CD14-positive monocyte (primary cell): ENCODE measurements at regions not wholly inside any gene's neighbourhood (a gene's known extent, or its start where the extent isn't known, plus 50 kb on each side); places are given as distances from the start of the nearest gene placed in this dataset.

Experiments
- DNase-seq, 3 donors: peaks; one replicate each; pipeline ENCODE4 v3.0.0-alpha.2; 2011 to 2022
- H2AFZ ChIP-seq: 2 replicates; pipeline ENCODE4 v1.6.0; 2012; ENCODE audit warnings: mild to moderate bottlenecking, low read depth, low read length, inconsistent platforms; ENCODE audit not compliant: insufficient read depth, poor library complexity, severe bottlenecking
- H3K27ac ChIP-seq, 2 donors: 1 replicate in 1 of 2; 2 replicates in 1 of 2; pipeline ENCODE4 v1.5.1; 2012 to 2013; ENCODE audit warnings: low read length in 2 of 2, control low read depth in 1 of 2, inconsistent platforms in 1 of 2, low read depth in 1 of 2, mild to moderate bottlenecking in 1 of 2
- H3K27me3 ChIP-seq, 2 donors: one replicate each; pipeline versions ENCODE4 v1.6.0 to v1.6.1; 2011 to 2013; ENCODE audit warnings: low read length in 2 of 2; ENCODE audit not compliant: control insufficient read depth in 2 of 2, insufficient read depth in 2 of 2
- H3K36me3 ChIP-seq, 2 donors: replicated peaks in 1 of 2; 1 replicate in 1 of 2; 2 replicates in 1 of 2; pipeline versions ENCODE4 v1.5.1 to v1.6.1; 2012 to 2013; ENCODE audit warnings: low read length in 2 of 2, control low read depth in 1 of 2, inconsistent platforms in 1 of 2, mild to moderate bottlenecking in 1 of 2; ENCODE audit not compliant: insufficient read depth in 2 of 2, control insufficient read depth in 1 of 2
- H3K4me1 ChIP-seq, 2 donors: 1 replicate in 1 of 2; 2 replicates in 1 of 2; pipeline versions ENCODE4 v1.5.1 to v1.6.1; 2012 to 2013; ENCODE audit warnings: low read length in 2 of 2, control low read depth in 1 of 2, inconsistent platforms in 1 of 2, mild to moderate bottlenecking in 1 of 2, moderate library complexity in 1 of 2; ENCODE audit not compliant: insufficient read depth in 2 of 2, control insufficient read depth in 1 of 2
- H3K4me2 ChIP-seq: replicated peaks from 2 replicates; pipeline ENCODE3; 2012; ENCODE audit warnings: low read length, moderate library complexity, mild to moderate bottlenecking; ENCODE audit not compliant: poor library complexity, severe bottlenecking; ENCODE audit errors: extremely low read depth
- H3K4me3 ChIP-seq, 3 experiments: fragments of 200-600 bp in 1 of 3; sonication (generic) in 1 of 3; replicated peaks in 1 of 3; 1 replicate in 2 of 3; 2 replicates in 1 of 3; pipeline ENCODE4 v1.5.1; 2011 to 2013; ENCODE audit warnings: low read length in 3 of 3, mild to moderate bottlenecking in 3 of 3, control low read depth in 2 of 3, low read depth in 2 of 3, inconsistent platforms in 1 of 3, moderate library complexity in 1 of 3
- H3K79me2 ChIP-seq: 2 replicates; pipeline ENCODE4 v1.6.0; 2012; ENCODE audit warnings: mild to moderate bottlenecking, control low read depth, inconsistent platforms, low read length, moderate library complexity; ENCODE audit not compliant: insufficient read depth
- H3K9ac ChIP-seq: 2 replicates; pipeline ENCODE4 v1.6.0; 2017; ENCODE audit warnings: low read length, mild to moderate bottlenecking; ENCODE audit not compliant: insufficient read depth, poor library complexity, severe bottlenecking
- H3K9me3 ChIP-seq, 2 donors: replicated peaks in 1 of 2; 1 replicate in 1 of 2; 2 replicates in 1 of 2; pipeline versions ENCODE4 v1.5.1 to v1.6.1; 2012 to 2013; ENCODE audit warnings: low read length in 2 of 2, control low read depth in 1 of 2; ENCODE audit not compliant: control insufficient read depth in 1 of 2, insufficient read depth in 1 of 2
- H4K20me1 ChIP-seq: 2 replicates; pipeline ENCODE4 v1.6.0; 2012; ENCODE audit warnings: mild to moderate bottlenecking, low read length, control low read depth, moderate library complexity; ENCODE audit not compliant: insufficient read depth
- H3K27ac Mint-ChIP-seq, 7 donors: one replicate each; pipeline ENCODE4 v1.8.0; 2020; ENCODE audit warnings: mild to moderate bottlenecking in 7 of 7, mixed read lengths in 7 of 7, moderate library complexity in 6 of 7, inconsistent platforms in 2 of 7
- H3K27me3 Mint-ChIP-seq, 3 donors: one replicate each; pipeline ENCODE4 v1.8.0; 2021 to 2022; ENCODE audit warnings: low read depth in 3 of 3, mild to moderate bottlenecking in 3 of 3, mixed read lengths in 3 of 3, moderate library complexity in 3 of 3, inconsistent platforms in 1 of 3
- H3K36me3 Mint-ChIP-seq, 2 donors: one replicate each; pipeline ENCODE4 v1.8.0; 2020; ENCODE audit warnings: mixed read lengths in 2 of 2, inconsistent platforms in 1 of 2, mild to moderate bottlenecking in 1 of 2
- H3K4me1 Mint-ChIP-seq: one replicate; pipeline ENCODE4 v1.8.0; 2020; ENCODE audit warnings: mild to moderate bottlenecking, mixed read lengths
- H3K4me3 Mint-ChIP-seq, 2 donors: one replicate each; pipeline ENCODE4 v1.8.0; 2020; ENCODE audit warnings: mild to moderate bottlenecking in 2 of 2, mixed read lengths in 2 of 2, moderate library complexity in 1 of 2
- H3K9me3 Mint-ChIP-seq, 7 donors: one replicate each; pipeline ENCODE4 v1.8.0; 2020 to 2022; ENCODE audit warnings: mixed read lengths in 7 of 7, mild to moderate bottlenecking in 6 of 7, moderate library complexity in 6 of 7, inconsistent platforms in 2 of 7
- CTCF ChIP-seq: fragments of 200-600 bp; IDR thresholded peaks from one replicate; pipeline ENCODE4 v1.8.0; 2022; ENCODE audit warnings: antibody characterized with exemption, mild to moderate bottlenecking
- WGBS: methylation state at CpG from one replicate; pipeline ENCODE4 v1.1.5; 2013; ENCODE audit warnings: missing lambda C conversion rate; ENCODE audit not compliant: insufficient coverage; 5-methylcytosine and 5-hydroxymethylcytosine counted together
- intact Hi-C, 2 donors: fragments of 100-400 bp; cut with micrococcal nuclease; formaldehyde crosslinking; loops; one replicate each; pipeline versions ENCODE4 v1.15.0 to v1.15.1; 2023

- DNase-seq = no peak
- H3K36me3 ChIP-seq = no peaks in the 10 kb centered on the region
- H3K9me3 ChIP-seq = no peaks in the 10 kb centered on the region
- WGBS = no CpG with 5 or more reads among the region's 2 CpGs
- no peak overlapping the region for H3K27ac ChIP-seq
- no peaks in the 10 kb centered on the region for H3K36me3 Mint-ChIP-seq
- H3K4me3 Mint-ChIP-seq = no peak overlapping the region
- H4K20me1 ChIP-seq = no peaks in the 10 kb centered on the region
- no peak overlapping the region for H2AFZ ChIP-seq
- H3K4me1 Mint-ChIP-seq = peaks cover 29% of the 10 kb centered on the region
- intact Hi-C loops = no loop called here
- no peak overlapping the region for H3K4me3 ChIP-seq
- H3K9ac ChIP-seq = no peak overlapping the region
- H3K27ac Mint-ChIP-seq = no peak overlapping the region
- no peaks in the 10 kb centered on the region for H3K27me3 ChIP-seq
- H3K9me3 Mint-ChIP-seq = peaks cover 0 to 5% (median 0%) of the 10 kb centered on the region in 7 donors
- TF ChIP-seq CTCF = no peak
- no peaks in the 10 kb centered on the region for H3K79me2 ChIP-seq
- H3K4me2 ChIP-seq = no peak overlapping the region
- H3K27me3 Mint-ChIP-seq = no peaks in the 10 kb centered on the region
- H3K4me1 ChIP-seq = peaks cover 23 to 30% of the 10 kb centered on the region in 2 donors
These were observed 944.8 kb upstream of the CITED2 start for GRCh38 chr6:140319209-140319608.

- no peaks in the 10 kb centered on the region for H3K9me3 ChIP-seq
- peaks cover 0 to 10% (median 2%) of the 10 kb centered on the region in 7 donors for H3K9me3 Mint-ChIP-seq
- no peaks in the 10 kb centered on the region for H3K36me3 ChIP-seq
- H3K4me3 ChIP-seq = no peak overlapping the region
- intact Hi-C loops = no loop called here
- TF ChIP-seq CTCF = no peak
- no peak overlapping the region for H3K27ac Mint-ChIP-seq
- H3K36me3 Mint-ChIP-seq = no peaks in the 10 kb centered on the region
- H3K9ac ChIP-seq = no peak overlapping the region
- H3K27me3 ChIP-seq = no peaks in the 10 kb centered on the region
- H3K4me2 ChIP-seq = no peak overlapping the region
- no peak overlapping the region for H2AFZ ChIP-seq
- no peak overlapping the region for H3K27ac ChIP-seq
- 100% methylated on average over 2 of the region's 3 CpGs for WGBS
- H3K4me1 ChIP-seq = peaks cover 23 to 30% of the 10 kb centered on the region in 2 donors
- no peaks in the 10 kb centered on the region for H3K27me3 Mint-ChIP-seq
- no peak overlapping the region for H3K4me3 Mint-ChIP-seq
- H4K20me1 ChIP-seq = no peaks in the 10 kb centered on the region
- peaks cover 29% of the 10 kb centered on the region for H3K4me1 Mint-ChIP-seq
- H3K79me2 ChIP-seq = no peaks in the 10 kb centered on the region
- DNase-seq = no peak
These were observed 944.0 kb upstream of the CITED2 start for GRCh38 chr6:140318408-140318807.
